Kidney (tissue), 13 donors: ENCODE measurements at regions not wholly inside any gene's neighbourhood (a gene's known extent, or its start where the extent isn't known, plus 50 kb on each side); places are given as distances from the start of the nearest gene placed in this dataset.

Experiments
- DNase-seq, 5 donors: peaks; one replicate each; pipeline ENCODE4 v3.0.0-alpha.2; 2013 to 2020
- FAIRE-seq: peaks from 2 replicates; lab custom pipeline; 2012; peaks lifted over from hg19 to GRCh38; lab: Jason Lieb, UNC
- H3K27ac ChIP-seq, 2 donors: one replicate each; pipeline ENCODE4 v1.7.0; 2013; ENCODE audit warnings: low read depth in 2 of 2, low read length in 2 of 2, inconsistent platforms in 1 of 2
- H3K27me3 ChIP-seq: one replicate; pipeline ENCODE4 v1.7.1; 2013; ENCODE audit warnings: low read length, inconsistent platforms; ENCODE audit not compliant: control insufficient read depth, insufficient read depth
- H3K36me3 ChIP-seq, 3 donors: one replicate each; pipeline versions ENCODE4 v1.7.0 to v1.7.1; 2013; ENCODE audit warnings: low read length in 3 of 3, control low read depth in 1 of 3, inconsistent platforms in 1 of 3; ENCODE audit not compliant: insufficient read depth in 3 of 3, control insufficient read depth in 2 of 3
- H3K4me1 ChIP-seq, 3 donors: one replicate each; pipeline versions ENCODE4 v1.7.0 to v1.7.1; 2013; ENCODE audit warnings: low read length in 3 of 3, inconsistent platforms in 1 of 3, low read depth in 1 of 3; ENCODE audit not compliant: control insufficient read depth in 2 of 3, insufficient read depth in 2 of 3
- H3K4me3 ChIP-seq, 3 donors: one replicate each; pipeline versions ENCODE4 v1.7.0 to v1.8.1; 2013; ENCODE audit warnings: low read length in 3 of 3, control low read depth in 1 of 3, inconsistent platforms in 1 of 3
- H3K9ac ChIP-seq, 3 donors: one replicate each; pipeline versions ENCODE4 v1.7.0 to v1.7.1; 2013; ENCODE audit warnings: low read length in 3 of 3, control low read depth in 1 of 3, inconsistent platforms in 1 of 3
- H3K9me3 ChIP-seq, 3 donors: one replicate each; pipeline versions ENCODE4 v1.7.0 to v1.7.1; 2013; ENCODE audit warnings: low read length in 3 of 3, control low read depth in 1 of 3, inconsistent platforms in 1 of 3; ENCODE audit not compliant: control insufficient read depth in 2 of 3, insufficient read depth in 1 of 3
- intact Hi-C: fragments of 100-400 bp; cut with DNase I; formaldehyde crosslinking; loops from one replicate; pipeline ENCODE4 v1.11.1; 2022
- TF ChIP-seq, protein P1 (sequence below): IDR thresholded peaks from 3 replicates; pipeline ENCODE4 v1.5.1; 2012; ENCODE audit warnings: mild to moderate bottlenecking, moderate library complexity, borderline replicate concordance; ENCODE audit not compliant: insufficient read depth; ENCODE audit errors: extremely low read depth
- donor health status: control.
- donor health status: control.
- donor health status: control.
- donor health status: control.
- donor health status: control.
- donor health status: DM: yes; HTN: yes; CAD: no.
- donor health status: Normal renal cell carcinoma (clear cell type).

DNA sequence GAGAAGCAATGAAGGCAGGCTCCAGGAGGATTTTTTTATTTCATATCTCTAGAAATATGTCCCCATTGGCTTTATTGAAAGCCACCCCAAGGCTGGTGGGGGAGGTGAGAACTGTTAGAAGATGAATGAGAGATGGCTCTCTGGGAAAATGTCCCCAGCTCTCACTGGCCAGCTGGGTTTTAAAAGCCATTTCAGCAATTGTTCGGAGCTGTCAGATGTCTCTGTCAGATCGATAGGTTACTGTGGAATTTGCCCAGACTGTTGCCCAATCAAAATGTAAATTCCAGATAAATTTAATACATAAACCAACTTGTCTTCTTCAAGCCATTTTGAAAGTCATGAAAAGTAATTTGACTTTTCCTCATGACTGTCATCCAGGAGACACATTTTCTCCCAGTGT, 67.0 kb upstream of the BRINP1 start:
- intact Hi-C loops = no loop called here
- TF ChIP-seq, protein P1, sequence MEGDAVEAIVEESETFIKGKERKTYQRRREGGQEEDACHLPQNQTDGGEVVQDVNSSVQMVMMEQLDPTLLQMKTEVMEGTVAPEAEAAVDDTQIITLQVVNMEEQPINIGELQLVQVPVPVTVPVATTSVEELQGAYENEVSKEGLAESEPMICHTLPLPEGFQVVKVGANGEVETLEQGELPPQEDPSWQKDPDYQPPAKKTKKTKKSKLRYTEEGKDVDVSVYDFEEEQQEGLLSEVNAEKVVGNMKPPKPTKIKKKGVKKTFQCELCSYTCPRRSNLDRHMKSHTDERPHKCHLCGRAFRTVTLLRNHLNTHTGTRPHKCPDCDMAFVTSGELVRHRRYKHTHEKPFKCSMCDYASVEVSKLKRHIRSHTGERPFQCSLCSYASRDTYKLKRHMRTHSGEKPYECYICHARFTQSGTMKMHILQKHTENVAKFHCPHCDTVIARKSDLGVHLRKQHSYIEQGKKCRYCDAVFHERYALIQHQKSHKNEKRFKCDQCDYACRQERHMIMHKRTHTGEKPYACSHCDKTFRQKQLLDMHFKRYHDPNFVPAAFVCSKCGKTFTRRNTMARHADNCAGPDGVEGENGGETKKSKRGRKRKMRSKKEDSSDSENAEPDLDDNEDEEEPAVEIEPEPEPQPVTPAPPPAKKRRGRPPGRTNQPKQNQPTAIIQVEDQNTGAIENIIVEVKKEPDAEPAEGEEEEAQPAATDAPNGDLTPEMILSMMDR = no peak
- no peaks in the 10 kb centered on the region for H3K36me3 ChIP-seq
- no peaks in the 10 kb centered on the region for H3K9me3 ChIP-seq
- H3K27ac ChIP-seq = no peak overlapping the region
- H3K9ac ChIP-seq = no peak overlapping the region
- H3K4me3 ChIP-seq = no peak overlapping the region
- no peaks in the 10 kb centered on the region for H3K27me3 ChIP-seq
- no peak for DNase-seq
- H3K4me1 ChIP-seq = no peaks in the 10 kb centered on the region
- FAIRE-seq = no peak

DNA sequence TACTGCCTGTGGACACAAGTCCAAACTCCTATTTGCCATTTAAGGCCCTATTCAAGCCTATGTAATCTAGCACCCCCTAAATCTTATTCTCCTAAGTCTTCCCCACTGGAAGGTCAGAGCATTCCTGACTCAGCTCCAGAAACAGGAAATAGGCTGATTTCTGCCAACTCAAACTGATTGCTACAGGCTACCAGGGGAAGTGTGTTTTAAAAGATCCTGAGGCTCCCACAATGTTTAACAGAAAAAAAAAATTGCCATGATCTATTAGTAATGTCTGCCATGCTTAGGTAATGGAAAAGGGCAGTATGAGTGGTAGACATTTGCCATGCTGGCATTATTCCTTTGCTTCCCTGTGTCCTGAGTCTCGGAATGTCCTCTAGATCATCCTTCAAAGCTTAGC, 65.8 kb upstream of the BRINP1 start:
- H3K9ac ChIP-seq = no peak overlapping the region
- H3K9me3 ChIP-seq = no peaks in the 10 kb centered on the region
- FAIRE-seq (no peak), DNase-seq (no peak)
- no peak overlapping the region for H3K4me3 ChIP-seq
- no peaks in the 10 kb centered on the region for H3K36me3 ChIP-seq
- H3K4me1 ChIP-seq = no peaks in the 10 kb centered on the region
- no peak overlapping the region for H3K27ac ChIP-seq
- intact Hi-C loops = no loop called here
- TF ChIP-seq, protein P1 = no peak
- H3K27me3 ChIP-seq = no peaks in the 10 kb centered on the region

DNA sequence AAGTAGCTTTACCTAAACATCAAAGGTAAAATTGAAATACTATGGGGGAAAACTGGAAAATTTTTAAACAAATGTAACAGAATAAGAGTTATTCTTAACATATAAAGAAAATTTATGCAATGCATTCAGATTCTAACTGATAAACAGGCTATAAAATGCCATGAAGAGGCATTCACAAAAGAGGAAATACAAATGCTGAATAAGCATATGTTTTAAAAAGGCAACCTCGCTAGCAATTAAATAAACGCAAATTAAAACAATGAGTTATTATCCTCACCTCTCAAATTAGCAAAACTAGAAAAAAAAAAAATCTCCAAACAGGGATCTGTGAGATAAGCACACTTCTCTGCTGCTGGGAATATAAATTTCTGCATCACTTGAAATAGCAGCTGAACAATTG, 63.2 kb upstream of the BRINP1 start:
- TF ChIP-seq, protein P1 = no peak
- FAIRE-seq (no peak), DNase-seq (no peak)
- Histone ChIP-seq H3K27ac (no peak overlapping the region), H3K9ac (no peak overlapping the region), H3K4me3 (no peak overlapping the region), H3K9me3 (no peaks in the 10 kb centered on the region), H3K36me3 (no peaks in the 10 kb centered on the region), H3K27me3 (no peaks in the 10 kb centered on the region), H3K4me1 (no peaks in the 10 kb centered on the region)
- intact Hi-C loops = no loop called here

DNA sequence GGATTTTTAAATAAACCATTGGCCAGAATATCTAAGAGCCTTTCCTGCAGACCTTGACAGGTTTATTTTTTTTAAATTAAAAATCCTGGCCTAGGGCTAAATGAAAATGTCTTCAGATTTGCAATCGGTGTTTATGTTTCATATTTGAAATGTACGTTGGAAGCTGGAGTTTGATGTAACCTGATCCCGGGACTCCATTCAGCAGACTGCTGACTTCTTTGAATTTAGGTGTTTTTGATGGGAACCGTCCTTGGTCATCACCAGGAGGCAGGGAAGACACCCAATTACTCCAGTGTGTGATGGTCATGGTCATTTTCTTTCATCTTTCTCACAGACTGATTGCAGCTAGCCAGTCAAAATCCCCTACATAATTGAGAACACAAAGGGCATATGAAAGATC, 60.1 kb upstream of the BRINP1 start:
- intact Hi-C loops = no loop called here
- Histone ChIP-seq H3K9ac (no peak overlapping the region), H3K9me3 (no peaks in the 10 kb centered on the region), H3K36me3 (no peaks in the 10 kb centered on the region), H3K27ac (no peak overlapping the region), H3K27me3 (no peaks in the 10 kb centered on the region), H3K4me1 (no peaks in the 10 kb centered on the region), H3K4me3 (no peak overlapping the region)
- FAIRE-seq (no peak), DNase-seq (no peak)
- TF ChIP-seq, protein P1 = no peak
